ENCODE measurements at regions not wholly inside any gene's neighbourhood (a gene's known extent, or its start where the extent isn't known, plus 50 kb on each side); places are given as distances from the start of the nearest gene placed in this dataset.

GRCh38 chr17:79396696-79397095 lies 214.2 kb downstream of the RBFOX3 start:
- no peak for TF ChIP-seq EZH2phosphoT487 (IDR thresholded peaks at IDR 0.05; ENCODE audit: borderline replicate concordance)
- TF ChIP-seq CTCF (conservative IDR thresholded peaks at IDR 0.05; ENCODE audit: low read length): no peak
